GM18502 (cell line): ENCODE measurements at regions not wholly inside any gene's neighbourhood (a gene's known extent, or its start where the extent isn't known, plus 50 kb on each side); places are given as distances from the start of the nearest gene placed in this dataset.

Source experiments
- ATAC-seq: cut with Tn5 transposase; IDR thresholded peaks from one replicate; pipeline ENCODE4 v1.9.1; 2021; ENCODE audit warnings: mild to moderate bottlenecking; ENCODE audit not compliant: unreplicated experiment, poor library complexity

DNA sequence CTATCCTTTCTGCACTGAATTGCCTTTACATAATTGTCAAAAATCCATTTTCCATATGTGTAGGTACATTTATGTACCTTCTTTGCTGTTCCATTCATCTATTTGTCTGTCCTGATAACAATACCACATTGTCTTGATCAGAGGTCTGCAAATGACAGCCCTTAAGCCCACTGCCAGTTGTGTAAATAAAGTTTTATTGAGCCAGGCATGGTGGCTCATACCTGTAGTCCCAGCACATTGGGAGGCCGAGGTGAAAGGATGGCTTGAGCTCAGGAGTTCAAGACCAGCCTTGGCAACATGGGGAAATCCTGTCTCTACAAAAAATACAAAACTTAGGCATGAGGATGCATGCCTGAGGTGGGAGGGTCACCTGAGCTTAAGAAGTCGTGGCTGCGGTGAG is 121.0 kb downstream of the TFCP2L1 start:
- no peak for ATAC-seq

DNA sequence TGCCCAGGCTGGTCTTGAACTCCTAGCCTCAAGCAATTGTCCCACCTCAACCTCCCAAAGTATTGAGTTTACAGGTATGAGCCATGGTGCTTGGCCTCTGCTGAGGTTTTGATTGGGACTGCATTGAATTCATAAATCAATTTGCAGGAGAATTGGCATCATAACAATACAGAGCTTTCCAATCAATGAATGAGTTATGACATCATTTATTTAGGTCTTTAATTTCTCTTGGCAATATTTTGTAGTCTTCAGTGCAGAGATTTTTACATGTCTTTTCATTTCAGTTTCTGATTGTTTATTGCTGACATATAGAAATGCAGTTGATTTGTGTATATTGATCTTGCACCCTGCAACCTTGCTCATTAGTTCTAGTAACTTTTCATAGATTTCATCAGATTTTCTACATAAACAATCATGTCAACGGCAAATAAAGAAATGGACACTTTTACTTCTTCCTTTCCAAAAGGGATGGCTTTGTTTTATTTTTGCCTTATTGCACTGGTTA is 119.9 kb downstream of the TFCP2L1 start:
- no peak for ATAC-seq
